ENCODE measurements at regions not wholly inside any gene's neighbourhood (a gene's known extent, or its start where the extent isn't known, plus 50 kb on each side); places are given as distances from the start of the nearest gene placed in this dataset.
A peak's percentile ranks its signal among the peaks of the same experiment; 100 is the strongest.

DNA sequence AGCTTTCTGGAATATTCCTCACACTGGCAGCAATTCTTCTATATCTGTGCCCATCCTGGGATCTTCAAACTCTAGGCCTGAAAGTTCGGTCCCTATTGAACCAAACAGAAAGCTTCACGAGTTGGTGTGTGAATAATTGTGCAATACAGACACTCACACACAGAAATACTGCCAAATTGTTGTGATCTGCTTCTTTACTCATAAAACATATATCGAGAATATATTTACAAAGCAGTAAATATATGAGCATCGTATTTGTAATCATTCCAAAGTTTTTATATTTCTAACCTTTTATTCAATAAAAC is 56.6 kb upstream of the BEX4 start:
- DNase-seq: no peak

DNA sequence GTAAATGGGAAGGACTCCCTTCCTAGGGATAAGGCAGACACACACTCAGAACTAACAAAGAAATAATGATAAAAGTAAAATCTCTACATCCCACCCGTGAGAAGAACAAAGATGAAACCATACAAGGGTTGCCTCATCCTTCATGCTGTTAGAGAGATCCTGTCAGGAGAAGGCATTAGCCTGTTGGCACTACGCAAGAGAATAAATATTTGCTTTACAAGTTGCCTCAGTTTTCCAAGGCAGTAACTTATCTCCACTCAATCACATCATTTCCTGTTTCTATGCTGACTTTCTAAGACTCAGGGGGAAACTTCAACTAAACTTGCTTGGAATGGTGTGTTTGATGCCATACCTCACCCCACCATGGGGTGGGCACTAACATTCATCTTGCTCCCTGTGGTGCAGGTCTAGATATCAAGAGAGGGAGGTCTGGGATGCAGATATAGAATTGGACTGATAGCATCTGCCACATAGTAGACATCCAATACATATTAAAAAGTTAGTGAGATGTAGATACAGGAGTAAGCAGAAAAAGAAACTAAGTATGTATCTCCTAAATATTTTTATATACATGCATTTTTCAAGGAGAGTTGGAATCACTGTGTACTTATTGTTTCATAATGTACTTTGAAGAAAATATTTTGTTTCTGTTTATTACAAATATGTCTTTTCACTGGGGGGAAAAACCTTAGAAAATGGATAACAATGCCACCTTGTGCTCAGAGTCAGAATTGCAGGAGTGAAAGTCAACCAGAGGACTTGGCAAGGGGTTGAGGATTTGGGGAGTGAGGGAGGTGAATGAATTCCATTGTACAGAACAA is 57.2 kb upstream of the BEX4 start:
- peak in 1 of 2 experiments; percentile 11 for DNase-seq

DNA sequence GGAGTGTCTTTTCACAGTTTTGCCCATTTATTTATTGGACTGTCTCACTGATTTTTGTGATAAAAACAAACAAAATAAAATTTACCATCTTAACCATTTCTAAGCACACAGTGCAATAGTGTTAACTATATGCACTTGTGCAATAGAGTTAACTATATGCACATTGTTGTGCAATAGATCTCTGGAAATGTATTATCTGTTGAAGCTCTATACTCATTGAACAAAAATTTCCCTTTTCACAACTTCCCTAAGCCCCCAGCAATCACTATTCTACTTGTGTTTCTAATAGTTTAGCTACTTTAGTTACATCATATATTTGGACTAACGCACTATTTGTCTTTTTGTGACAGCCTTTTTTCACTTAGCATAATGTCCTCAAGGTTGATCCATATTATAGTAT is 59.7 kb upstream of the BEX4 start:
- no peak for DNase-seq

DNA sequence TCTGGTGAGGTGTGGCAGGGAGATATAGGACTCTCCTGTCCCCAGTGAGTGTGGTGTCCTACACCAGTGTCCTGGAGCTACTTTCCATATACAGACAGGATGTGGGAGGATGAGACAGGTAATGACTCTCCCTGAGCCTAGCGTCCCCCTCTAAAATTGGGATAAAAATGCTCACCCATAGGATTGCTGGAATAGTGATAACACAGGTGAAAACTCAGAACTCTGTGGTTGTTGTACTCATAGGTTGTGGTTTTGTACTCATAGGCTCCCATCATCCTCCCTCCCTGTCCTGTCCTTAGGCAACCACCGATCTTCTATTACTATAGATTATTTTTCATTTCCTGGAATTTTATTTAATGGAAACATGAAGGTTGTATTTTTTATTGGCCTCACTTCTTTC is 60.7 kb upstream of the NXF3 start:
- no peak for DNase-seq

DNA sequence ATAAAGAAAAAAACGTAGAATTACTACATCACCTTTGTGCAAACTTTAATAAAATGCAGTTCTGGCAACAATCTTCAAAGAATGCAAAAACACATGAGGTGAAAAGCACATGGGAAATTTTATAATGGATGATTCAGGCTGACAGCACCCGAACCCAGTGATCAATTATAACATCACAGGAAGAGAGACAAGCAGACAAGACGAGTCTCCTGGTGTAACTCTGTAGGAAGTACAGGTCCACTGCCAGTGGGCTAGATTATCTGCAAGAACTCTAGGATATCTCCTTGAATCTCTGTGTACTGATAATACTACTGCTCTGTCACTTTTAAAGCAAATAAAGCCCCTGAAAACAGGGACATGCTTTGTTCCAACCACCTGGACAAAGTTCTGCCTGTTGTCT is 58.9 kb upstream of the NXF3 start:
- no peak for DNase-seq

DNA sequence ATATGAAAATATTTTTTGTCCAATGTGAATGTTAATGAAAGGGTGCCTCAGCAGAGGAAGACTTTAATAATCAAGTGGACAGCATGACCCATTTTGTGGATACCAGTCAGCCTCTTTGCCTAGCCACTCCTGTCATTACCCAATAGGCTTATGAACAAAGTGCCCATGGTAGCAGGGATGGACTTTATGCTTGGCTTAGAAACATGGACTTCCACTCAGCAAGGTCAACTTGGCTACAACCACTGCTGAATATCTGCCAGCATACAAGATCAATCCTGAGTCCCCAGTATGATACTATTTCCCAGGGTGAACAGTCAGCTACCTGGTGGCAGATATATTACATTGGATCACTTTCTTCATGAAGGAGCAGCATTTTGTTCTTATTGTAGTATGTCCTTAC is 56.7 kb upstream of the NXF3 start:
- no peak for DNase-seq

DNA sequence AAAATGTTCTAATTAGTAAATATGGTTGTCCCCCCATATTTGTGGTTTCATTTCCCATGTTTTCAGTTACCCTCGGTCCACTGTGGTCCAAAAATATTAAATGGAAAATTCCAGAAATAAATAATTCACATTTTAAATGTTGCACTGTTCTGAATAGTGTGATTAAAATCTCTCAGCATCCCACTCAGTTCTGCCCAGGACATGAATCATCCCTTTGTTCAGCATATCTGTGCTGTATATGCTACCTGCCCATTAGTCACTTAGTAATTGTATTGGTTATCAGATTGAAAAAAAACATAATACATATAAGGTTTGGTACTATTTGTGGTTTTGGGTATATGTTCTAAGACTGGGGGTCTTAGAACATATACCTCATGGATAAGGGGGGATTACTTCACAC is 55.1 kb upstream of the NXF3 start:
- DNase-seq: no peak
